ENCODE measurements at regions not wholly inside any gene's neighbourhood (a gene's known extent, or its start where the extent isn't known, plus 50 kb on each side); places are given as distances from the start of the nearest gene placed in this dataset.

DNA sequence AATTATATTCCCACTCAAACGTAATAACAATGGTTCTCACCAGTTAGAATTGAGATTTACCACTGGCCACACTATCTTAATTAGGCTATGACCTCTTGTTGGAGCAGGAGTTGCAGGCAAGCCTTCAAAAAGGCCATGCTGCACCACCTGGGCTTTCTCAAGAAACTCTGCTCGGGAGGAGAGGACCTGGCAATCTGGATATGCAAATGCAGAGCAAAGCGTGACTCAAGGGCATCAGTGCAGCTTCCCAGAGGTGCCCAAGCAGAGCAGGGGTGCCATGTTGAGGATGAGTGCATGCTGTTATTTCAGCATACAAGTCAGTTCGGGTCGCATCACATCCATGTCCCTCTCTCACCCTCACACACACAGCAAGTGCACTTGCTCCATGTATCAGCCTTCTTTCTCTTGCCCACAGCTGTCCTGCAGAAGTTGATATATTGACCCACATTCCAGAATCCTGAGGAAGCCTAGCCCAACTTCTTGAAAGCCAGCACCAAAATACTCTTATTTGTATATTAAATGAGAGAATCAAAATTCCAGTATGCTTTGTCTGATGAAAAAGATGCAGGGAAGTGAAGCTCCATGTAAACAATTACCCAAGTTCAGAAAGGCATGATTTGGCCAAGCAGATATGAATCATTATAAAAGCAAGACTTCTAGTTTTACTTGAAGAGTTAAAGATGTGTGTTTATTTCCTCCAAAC is 55.7 kb upstream of the IL6 start:
- TF ChIP-seq, protein P1, sequence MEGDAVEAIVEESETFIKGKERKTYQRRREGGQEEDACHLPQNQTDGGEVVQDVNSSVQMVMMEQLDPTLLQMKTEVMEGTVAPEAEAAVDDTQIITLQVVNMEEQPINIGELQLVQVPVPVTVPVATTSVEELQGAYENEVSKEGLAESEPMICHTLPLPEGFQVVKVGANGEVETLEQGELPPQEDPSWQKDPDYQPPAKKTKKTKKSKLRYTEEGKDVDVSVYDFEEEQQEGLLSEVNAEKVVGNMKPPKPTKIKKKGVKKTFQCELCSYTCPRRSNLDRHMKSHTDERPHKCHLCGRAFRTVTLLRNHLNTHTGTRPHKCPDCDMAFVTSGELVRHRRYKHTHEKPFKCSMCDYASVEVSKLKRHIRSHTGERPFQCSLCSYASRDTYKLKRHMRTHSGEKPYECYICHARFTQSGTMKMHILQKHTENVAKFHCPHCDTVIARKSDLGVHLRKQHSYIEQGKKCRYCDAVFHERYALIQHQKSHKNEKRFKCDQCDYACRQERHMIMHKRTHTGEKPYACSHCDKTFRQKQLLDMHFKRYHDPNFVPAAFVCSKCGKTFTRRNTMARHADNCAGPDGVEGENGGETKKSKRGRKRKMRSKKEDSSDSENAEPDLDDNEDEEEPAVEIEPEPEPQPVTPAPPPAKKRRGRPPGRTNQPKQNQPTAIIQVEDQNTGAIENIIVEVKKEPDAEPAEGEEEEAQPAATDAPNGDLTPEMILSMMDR (IDR thresholded peaks at IDR 0.05 in 4 of 5, conservative IDR thresholded peaks at IDR 0.05 in 1 of 5), result no peak
- TF ChIP-seq POLR2A (IDR thresholded peaks at IDR 0.05), result no peak
- in situ Hi-C loops (cut with MboI; ENCODE audit: low sequenced_read_pairs in 4 of 4) (no loop called here), intact Hi-C loops (cut with DNase I; ENCODE audit: low total_unique reads) (no loop called here)
- ATAC-seq, result no peak
- no peak for DNase-seq
- Histone ChIP-seq H3K27ac (no peak overlapping the region), H3K9me3 (no peaks in the 10 kb centered on the region), H3K4me3 (no peak overlapping the region), H3K27me3 (no peaks in the 10 kb centered on the region), H3K36me3 (no peaks in the 10 kb centered on the region), H3K4me1 (peaks cover 0 to 5% of the 10 kb centered on the region in 2 donors)

DNA sequence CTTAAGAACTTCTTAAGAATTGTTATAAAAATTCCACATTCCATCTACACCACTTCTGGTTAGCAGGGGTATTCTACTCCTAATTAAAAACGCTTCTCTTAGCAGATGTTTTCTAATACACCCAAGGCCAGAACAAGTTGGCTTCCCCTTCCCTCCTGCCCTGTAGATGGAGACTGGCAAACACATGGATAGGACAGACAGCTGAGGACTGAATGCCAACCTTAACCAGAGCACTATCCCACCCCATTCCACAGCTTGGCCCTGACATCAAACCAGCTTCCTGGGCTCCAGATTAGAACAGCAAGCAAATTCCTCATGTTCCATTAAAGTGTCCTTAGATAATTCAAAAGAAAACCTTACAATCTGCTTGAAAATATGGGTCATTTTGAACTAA is 56.6 kb upstream of the IL6 start:
- ATAC-seq, result no peak
- in situ Hi-C loops (cut with MboI; ENCODE audit: low sequenced_read_pairs in 4 of 4), result no loop called here
- Histone ChIP-seq H3K36me3 (no peaks in the 10 kb centered on the region), H3K4me3 (no peak overlapping the region), H3K27me3 (no peaks in the 10 kb centered on the region), H3K9me3 (no peaks in the 10 kb centered on the region), H3K27ac (no peak overlapping the region), H3K4me1 (peaks cover 0 to 5% of the 10 kb centered on the region in 2 donors)
- intact Hi-C loops (cut with DNase I; ENCODE audit: low total_unique reads), result no loop called here
- no peak for TF ChIP-seq POLR2A (IDR thresholded peaks at IDR 0.05)
- TF ChIP-seq, protein P1 (IDR thresholded peaks at IDR 0.05 in 4 of 5, conservative IDR thresholded peaks at IDR 0.05 in 1 of 5), result no peak
- DNase-seq, result no peak

DNA sequence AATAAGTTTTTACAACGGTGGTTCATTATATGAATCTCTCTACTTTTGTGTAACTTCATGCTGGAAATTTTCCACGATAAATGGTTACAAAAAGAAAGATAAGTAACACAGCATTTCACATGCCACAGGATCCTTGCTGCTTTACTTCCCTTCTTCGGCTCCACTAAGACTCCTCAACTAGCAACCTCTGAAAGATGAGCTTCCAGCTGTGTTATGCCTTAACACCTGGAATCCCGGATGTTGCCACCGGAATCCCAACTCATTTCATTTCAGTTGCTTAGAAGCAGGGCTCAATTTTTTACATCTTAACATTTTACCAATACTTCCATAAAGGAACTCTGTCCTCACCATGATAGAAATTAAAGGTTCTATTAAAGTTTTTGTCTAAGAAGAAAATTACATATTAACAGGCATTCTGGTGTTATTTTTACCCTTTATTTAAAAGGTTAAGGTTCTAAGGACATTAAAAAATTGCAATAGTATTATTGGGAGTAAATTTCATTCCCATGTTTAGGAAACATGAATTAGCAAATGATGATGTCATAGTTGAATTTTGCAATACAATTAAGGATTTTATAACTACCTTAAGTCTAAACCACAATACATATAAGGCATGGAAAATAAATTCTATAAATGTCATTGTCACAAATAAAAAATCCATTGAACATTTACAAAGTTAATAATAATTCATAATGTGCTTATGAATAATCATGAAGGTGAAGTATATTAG is 57.1 kb upstream of the IL6 start:
- in situ Hi-C loops (cut with MboI; ENCODE audit: low sequenced_read_pairs in 4 of 4), result no loop called here
- intact Hi-C loops (cut with DNase I; ENCODE audit: low total_unique reads), result no loop called here
- TF ChIP-seq, protein P1 (IDR thresholded peaks at IDR 0.05 in 4 of 5, conservative IDR thresholded peaks at IDR 0.05 in 1 of 5), result no peak
- TF ChIP-seq POLR2A (IDR thresholded peaks at IDR 0.05), result no peak
- H3K4me3 ChIP-seq, result no peak overlapping the region
- no peak overlapping the region for H3K27ac ChIP-seq
- no peaks in the 10 kb centered on the region for H3K27me3 ChIP-seq
- H3K36me3 ChIP-seq, result no peaks in the 10 kb centered on the region
- peaks cover 0 to 5% of the 10 kb centered on the region in 2 donors for H3K4me1 ChIP-seq
- no peaks in the 10 kb centered on the region for H3K9me3 ChIP-seq
- ATAC-seq (no peak), DNase-seq (no peak)

DNA sequence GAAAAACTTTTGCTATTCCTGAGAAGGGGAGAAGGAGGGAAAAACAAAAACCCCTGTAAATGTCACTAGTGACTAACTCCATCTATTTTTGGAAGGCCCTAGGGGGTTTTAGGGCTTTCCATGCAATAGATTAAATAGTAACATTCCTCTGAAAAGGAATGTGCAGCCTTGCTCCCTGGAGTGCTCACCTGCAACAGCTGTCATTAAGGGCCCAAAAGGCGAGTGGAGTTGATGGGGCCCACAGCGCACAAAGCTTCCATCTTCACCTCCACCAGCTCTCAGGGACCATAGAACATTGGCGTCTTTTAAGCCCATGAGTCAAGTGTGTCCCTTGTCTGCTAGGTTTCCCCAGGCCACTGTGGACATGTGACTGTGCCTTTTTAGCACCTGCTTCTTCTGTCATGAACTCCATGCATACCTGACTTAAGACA is 58.0 kb upstream of the IL6 start:
- intact Hi-C loops (cut with DNase I; ENCODE audit: low total_unique reads), result no loop called here
- TF ChIP-seq, protein P1 (IDR thresholded peaks at IDR 0.05 in 4 of 5, conservative IDR thresholded peaks at IDR 0.05 in 1 of 5), result no peak
- TF ChIP-seq POLR2A (IDR thresholded peaks at IDR 0.05), result no peak
- no peaks in the 10 kb centered on the region for H3K27me3 ChIP-seq

More for the DNA sequence above, 58.0 kb upstream of the IL6 start:
- in situ Hi-C loops (cut with MboI; ENCODE audit: low sequenced_read_pairs in 4 of 4), result no loop called here
- Histone ChIP-seq H3K27ac (no peak overlapping the region), H3K9me3 (no peaks in the 10 kb centered on the region), H3K4me3 (no peak overlapping the region), H3K36me3 (no peaks in the 10 kb centered on the region), H3K4me1 (peaks cover 0 to 5% of the 10 kb centered on the region in 2 donors)
- no peak for ATAC-seq
- no peak for DNase-seq

Data from gastrocnemius medialis (tissue), 4 donors.